Neural cell (in vitro differentiated cells): ENCODE measurements at regions not wholly inside any gene's neighbourhood (a gene's known extent, or its start where the extent isn't known, plus 50 kb on each side); places are given as distances from the start of the nearest gene placed in this dataset.

Experiments used
- H2AFZ ChIP-seq: fragments of 200-600, 300-800 bp; sonication (generic), shearing (Covaris generic); 2 replicates; pipeline ENCODE4 v1.6.0; 2014; ENCODE audit warnings: low read depth, mild to moderate bottlenecking, antibody characterized with exemption, low read length, moderate library complexity
- H3F3A ChIP-seq: fragments of 200-600 bp; shearing (Covaris generic); 2 replicates; pipeline ENCODE4 v1.6.1; 2016; ENCODE audit warnings: mild to moderate bottlenecking, moderate library complexity, mixed read lengths, antibody characterized with exemption, low read length; ENCODE audit not compliant: insufficient read depth, poor library complexity, severe bottlenecking
- H3K27ac ChIP-seq: fragments of 200-600, 300-800 bp; sonication (generic), shearing (Covaris generic); 2 replicates; pipeline ENCODE4 v1.5.1; 2014; ENCODE audit warnings: mild to moderate bottlenecking, low read length, moderate library complexity
- H3K27me3 ChIP-seq: fragments of 300-800, 200-600 bp; sonication (generic), shearing (Covaris generic); 2 replicates; pipeline ENCODE4 v1.6.0; 2014; ENCODE audit warnings: mild to moderate bottlenecking, low read depth, low read length, moderate library complexity; ENCODE audit not compliant: insufficient read depth
- H3K36me3 ChIP-seq: fragments of 300-800, 200-600 bp; sonication (generic), shearing (Covaris generic); 2 replicates; pipeline ENCODE4 v1.5.1; 2014; ENCODE audit warnings: mild to moderate bottlenecking, antibody characterized with exemption, low read length, moderate library complexity; ENCODE audit not compliant: insufficient read depth
- H3K4me2 ChIP-seq: fragments of 300-800, 200-600 bp; sonication (generic), shearing (Covaris generic); 2 replicates; pipeline ENCODE4 v1.6.0; 2014; ENCODE audit warnings: mild to moderate bottlenecking, low read length
- H3K4me3 ChIP-seq: fragments of 300-800, 200-600 bp; sonication (generic), shearing (Covaris generic); 2 replicates; pipeline ENCODE4 v1.5.1; 2014; ENCODE audit warnings: mild to moderate bottlenecking, low read length, moderate library complexity
- H3K79me2 ChIP-seq: fragments of 200-600 bp; shearing (Covaris generic); replicated peaks from 2 replicates; pipeline ENCODE4 v1.6.0; 2014; ENCODE audit warnings: mild to moderate bottlenecking, low read length, moderate library complexity; ENCODE audit not compliant: insufficient read depth
- H3K9ac ChIP-seq: fragments of 300-800, 200-600 bp; sonication (generic), shearing (Covaris generic); 2 replicates; pipeline ENCODE4 v1.6.1; 2016; ENCODE audit warnings: mild to moderate bottlenecking, low read length, mixed read lengths
- H3K9me2 ChIP-seq: fragments of 200-600 bp; shearing (Covaris generic); 2 replicates; pipeline ENCODE4 v1.6.1; 2016; ENCODE audit warnings: mild to moderate bottlenecking, low read length, mixed read lengths; ENCODE audit not compliant: insufficient read depth
- H3K9me3 ChIP-seq: fragments of 200-600, 300-800 bp; sonication (generic), shearing (Covaris generic); 2 replicates; pipeline ENCODE4 v1.6.1; 2016; ENCODE audit warnings: mild to moderate bottlenecking, mixed run types, low read length, moderate library complexity, mixed read lengths
- H4K20me1 ChIP-seq: fragments of 200-600 bp; shearing (Covaris generic); 2 replicates; pipeline ENCODE4 v1.6.1; 2016; ENCODE audit warnings: mild to moderate bottlenecking, mixed run types; ENCODE audit not compliant: insufficient read depth
- EP300 ChIP-seq: fragments of 450-650 bp; conservative IDR thresholded peaks from 2 replicates; pipeline ENCODE4 v1.6.1; 2014; ENCODE audit warnings: antibody characterized with exemption, mild to moderate bottlenecking, moderate library complexity; ENCODE audit not compliant: poor library complexity, severe bottlenecking
- EZH2 ChIP-seq: fragments of 200-600, 300-800 bp; shearing (Covaris generic), sonication (generic); IDR thresholded peaks from 2 replicates; pipeline ENCODE4 v1.6.1; 2014; ENCODE audit warnings: antibody characterized with exemption, low read length, borderline replicate concordance, mild to moderate bottlenecking; ENCODE audit not compliant: insufficient read depth, poor library complexity, severe bottlenecking
- MXI1 ChIP-seq: fragments of 450-650 bp; conservative IDR thresholded peaks from 2 replicates; pipeline ENCODE4 v1.6.1; 2014; ENCODE audit warnings: antibody characterized with exemption, mild to moderate bottlenecking; ENCODE audit not compliant: poor library complexity, severe bottlenecking
- POLR2AphosphoS5 ChIP-seq: IDR thresholded peaks from 2 replicates; pipeline ENCODE4 v1.6.1; 2012
- RAD21 ChIP-seq: fragments of 450-650 bp; conservative IDR thresholded peaks from 2 replicates; pipeline ENCODE4 v1.6.1; 2014; ENCODE audit warnings: antibody characterized with exemption, mild to moderate bottlenecking, moderate library complexity
- REST ChIP-seq: IDR thresholded peaks from 2 replicates; pipeline ENCODE4 v1.6.1; 2012; ENCODE audit warnings: borderline replicate concordance
- SMC3 ChIP-seq: fragments of 450-650 bp; conservative IDR thresholded peaks from 2 replicates; pipeline ENCODE4 v1.6.1; 2014; ENCODE audit warnings: antibody characterized with exemption, mild to moderate bottlenecking, moderate library complexity; ENCODE audit not compliant: poor library complexity
- TAF1 ChIP-seq: IDR thresholded peaks from 2 replicates; pipeline ENCODE4 v1.6.1; 2012; ENCODE audit warnings: low read depth
- TF ChIP-seq, protein P1 (sequence below): fragments of 450-650 bp; IDR thresholded peaks from 2 replicates; pipeline ENCODE4 v1.5.1; 2014; ENCODE audit warnings: antibody characterized with exemption, mild to moderate bottlenecking, moderate library complexity; ENCODE audit not compliant: poor library complexity, severe bottlenecking

- H3K36me3 ChIP-seq, result no peaks in the 10 kb centered on the region
- no peaks in the 10 kb centered on the region for H3K79me2 ChIP-seq
- H3K9me3 ChIP-seq, result no peaks in the 10 kb centered on the region
- no peaks in the 10 kb centered on the region for H3F3A ChIP-seq
- H4K20me1 ChIP-seq, result no peaks in the 10 kb centered on the region
- no peaks in the 10 kb centered on the region for H3K9me2 ChIP-seq
- H3K4me2 ChIP-seq, result no peak overlapping the region
- no peak overlapping the region for H3K27ac ChIP-seq
- H3K9ac ChIP-seq, result no peak overlapping the region
- no peaks in the 10 kb centered on the region for H3K27me3 ChIP-seq
- H2AFZ ChIP-seq, result no peak overlapping the region
- H3K4me3 ChIP-seq, result no peak overlapping the region
- TF ChIP-seq REST, result no peak
- no peak for TF ChIP-seq EP300
- TF ChIP-seq SMC3, result no peak
- TF ChIP-seq POLR2AphosphoS5, result no peak
- no peak for TF ChIP-seq MXI1
Observed at GRCh38 chr5:145111420-145111819, 723.7 kb downstream of the PRELID2 start.

GRCh38 chr5:145110834-145111233 is 724.3 kb downstream of the PRELID2 start:
- Histone ChIP-seq H3K9me2 (no peaks in the 10 kb centered on the region), H3K9me3 (no peaks in the 10 kb centered on the region), H4K20me1 (no peaks in the 10 kb centered on the region), H3K4me2 (no peak overlapping the region), H3K79me2 (no peaks in the 10 kb centered on the region), H3K9ac (no peak overlapping the region), H3K36me3 (no peaks in the 10 kb centered on the region), H3K27me3 (no peaks in the 10 kb centered on the region), H2AFZ (no peak overlapping the region), H3F3A (no peaks in the 10 kb centered on the region), H3K27ac (no peak overlapping the region), H3K4me3 (no peak overlapping the region)
- TF ChIP-seq POLR2AphosphoS5 (no peak), EP300 (no peak), REST (no peak), EZH2 (no peak), RAD21 (no peak), TAF1 (no peak), SMC3 (no peak), MXI1 (no peak)
- TF ChIP-seq, protein P1, sequence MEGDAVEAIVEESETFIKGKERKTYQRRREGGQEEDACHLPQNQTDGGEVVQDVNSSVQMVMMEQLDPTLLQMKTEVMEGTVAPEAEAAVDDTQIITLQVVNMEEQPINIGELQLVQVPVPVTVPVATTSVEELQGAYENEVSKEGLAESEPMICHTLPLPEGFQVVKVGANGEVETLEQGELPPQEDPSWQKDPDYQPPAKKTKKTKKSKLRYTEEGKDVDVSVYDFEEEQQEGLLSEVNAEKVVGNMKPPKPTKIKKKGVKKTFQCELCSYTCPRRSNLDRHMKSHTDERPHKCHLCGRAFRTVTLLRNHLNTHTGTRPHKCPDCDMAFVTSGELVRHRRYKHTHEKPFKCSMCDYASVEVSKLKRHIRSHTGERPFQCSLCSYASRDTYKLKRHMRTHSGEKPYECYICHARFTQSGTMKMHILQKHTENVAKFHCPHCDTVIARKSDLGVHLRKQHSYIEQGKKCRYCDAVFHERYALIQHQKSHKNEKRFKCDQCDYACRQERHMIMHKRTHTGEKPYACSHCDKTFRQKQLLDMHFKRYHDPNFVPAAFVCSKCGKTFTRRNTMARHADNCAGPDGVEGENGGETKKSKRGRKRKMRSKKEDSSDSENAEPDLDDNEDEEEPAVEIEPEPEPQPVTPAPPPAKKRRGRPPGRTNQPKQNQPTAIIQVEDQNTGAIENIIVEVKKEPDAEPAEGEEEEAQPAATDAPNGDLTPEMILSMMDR, result no peak
